ENCODE measurements at regions not wholly inside any gene's neighbourhood (a gene's known extent, or its start where the extent isn't known, plus 50 kb on each side); places are given as distances from the start of the nearest gene placed in this dataset.

GRCh38 chr10:10292501-10292900, 725.2 kb upstream of the CELF2 start:
- DNase-seq (ENCODE audit: low spot score) = no peak

DNA sequence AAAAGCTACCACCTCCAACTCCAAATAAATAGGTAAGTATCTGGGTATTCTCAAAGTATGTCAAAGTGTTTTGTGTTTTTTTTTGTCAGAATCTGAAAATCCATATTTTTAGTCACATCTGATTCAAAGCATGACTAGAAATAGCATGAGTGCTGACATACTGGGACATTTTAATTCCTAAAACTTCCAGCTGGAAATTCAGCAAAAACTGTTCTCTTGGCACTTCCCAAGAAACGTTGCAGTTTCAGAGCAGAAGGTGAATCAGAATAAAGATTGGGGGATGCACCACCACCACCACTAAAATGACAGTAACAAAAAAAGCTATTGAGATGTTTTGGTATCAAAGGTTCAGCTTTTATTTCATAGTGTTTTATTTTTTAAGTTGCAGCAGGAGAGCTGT, 724.6 kb upstream of the CELF2 start:
- no peak for DNase-seq (ENCODE audit: low spot score)

GRCh38 chr10:10293481-10293951, 724.2 kb upstream of the CELF2 start:
- peak; percentile 37 for DNase-seq (ENCODE audit: low spot score)

- DNase-seq (ENCODE audit: low spot score) = no peak
Observed at GRCh38 chr10:10294184-10294880, 723.3 kb upstream of the CELF2 start.

GRCh38 chr10:10294881-10295529, 722.7 kb upstream of the CELF2 start:
- no peak for DNase-seq (ENCODE audit: low spot score)

- no peak for DNase-seq (ENCODE audit: low spot score)
Observed at GRCh38 chr10:10295537-10295936, 722.1 kb upstream of the CELF2 start.

- no peak for DNase-seq (ENCODE audit: low spot score)
Observed at GRCh38 chr10:10302689-10303088, 715.0 kb upstream of the CELF2 start.

- no peak for DNase-seq (ENCODE audit: low spot score)
Observed at GRCh38 chr10:10307036-10307435, 710.6 kb upstream of the CELF2 start.

GRCh38 chr10:10307551-10307950, 710.1 kb upstream of the CELF2 start:
- no peak for DNase-seq (ENCODE audit: low spot score)

- no peak for DNase-seq (ENCODE audit: low spot score)
Observed at GRCh38 chr10:10310498-10310897, 707.2 kb upstream of the CELF2 start.

DNA sequence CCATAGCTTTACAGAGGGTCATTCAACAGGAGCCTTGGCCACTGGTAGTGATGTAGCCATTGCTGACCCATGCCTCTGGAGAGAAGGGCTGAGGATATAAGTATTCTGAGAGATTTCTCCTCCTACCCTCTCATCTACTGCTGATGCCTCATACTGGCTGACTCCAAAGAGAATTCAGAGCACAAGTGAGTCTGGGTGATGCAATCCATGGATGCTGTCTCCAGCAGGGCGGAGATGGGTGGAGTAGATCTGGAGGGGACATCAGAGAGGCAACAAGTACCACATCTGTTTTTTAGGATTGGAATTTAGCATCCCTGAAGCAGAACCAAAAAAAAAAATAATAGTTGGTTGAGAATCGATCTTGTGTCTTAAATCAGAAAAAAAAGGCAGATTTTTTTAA, 705.7 kb upstream of the CELF2 start:
- no peak for DNase-seq (ENCODE audit: low spot score)

GRCh38 chr10:10313149-10313835, 704.4 kb upstream of the CELF2 start:
- peak; percentile 66 for DNase-seq (ENCODE audit: low spot score)

DNA sequence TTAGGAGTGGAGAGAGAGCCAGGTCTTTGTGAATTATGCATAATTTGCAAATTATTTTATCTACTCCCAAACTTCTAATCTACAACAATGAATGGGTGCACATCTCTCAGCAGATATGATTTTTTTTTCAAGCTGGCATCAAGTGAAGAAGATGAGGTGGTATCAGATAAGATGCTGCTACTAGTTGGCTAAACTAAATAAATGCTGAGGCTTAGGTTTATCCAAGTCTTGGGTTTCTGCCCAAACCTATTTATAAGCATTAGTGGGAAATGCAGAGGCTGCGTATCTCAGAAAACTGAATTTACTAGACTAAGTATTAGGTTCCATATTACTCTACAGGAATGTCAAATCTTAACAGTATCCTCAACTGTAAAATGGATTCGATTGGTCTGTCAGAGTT, 703.0 kb upstream of the CELF2 start:
- peak; percentile 47 for DNase-seq (ENCODE audit: low spot score)

DNA sequence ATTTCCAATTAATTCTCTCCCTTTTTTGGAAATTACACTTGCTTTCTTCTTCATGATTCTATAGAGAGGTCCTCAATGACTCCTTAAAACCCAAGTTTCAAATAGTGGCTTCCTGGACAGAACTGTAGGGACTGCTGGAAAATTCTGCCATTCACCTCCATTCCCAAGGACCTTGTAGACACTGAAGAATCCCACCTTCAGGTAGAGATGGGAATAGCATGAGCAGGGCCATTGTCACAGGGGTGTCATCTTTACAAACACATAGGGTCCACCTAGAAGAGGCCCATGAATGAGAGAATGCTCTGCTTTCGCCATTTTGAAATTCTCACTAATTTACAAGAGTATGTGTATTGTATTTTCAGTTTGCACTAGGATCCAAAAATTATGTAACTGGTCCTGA, 701.7 kb upstream of the CELF2 start:
- DNase-seq (ENCODE audit: low spot score) = no peak

DNA sequence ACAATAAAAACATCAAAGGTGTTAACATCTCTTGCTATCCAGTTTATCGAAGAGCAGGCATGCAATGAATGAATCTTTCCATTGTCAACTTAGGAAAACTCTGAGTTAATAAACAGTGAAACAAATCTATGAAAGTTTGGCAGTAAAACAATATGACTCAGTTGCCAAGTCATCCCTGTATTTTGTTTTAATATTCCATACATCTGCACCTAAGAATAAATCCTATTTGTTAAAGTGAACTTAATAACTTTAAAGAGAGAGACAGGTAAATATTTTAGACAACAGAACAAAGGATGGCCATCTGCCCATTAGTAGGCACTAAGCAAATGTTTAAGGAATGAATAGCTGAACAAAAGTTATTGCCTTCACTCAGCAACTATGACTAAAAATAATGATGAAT, 700.5 kb upstream of the CELF2 start:
- DNase-seq (ENCODE audit: low spot score) = no peak

DNA sequence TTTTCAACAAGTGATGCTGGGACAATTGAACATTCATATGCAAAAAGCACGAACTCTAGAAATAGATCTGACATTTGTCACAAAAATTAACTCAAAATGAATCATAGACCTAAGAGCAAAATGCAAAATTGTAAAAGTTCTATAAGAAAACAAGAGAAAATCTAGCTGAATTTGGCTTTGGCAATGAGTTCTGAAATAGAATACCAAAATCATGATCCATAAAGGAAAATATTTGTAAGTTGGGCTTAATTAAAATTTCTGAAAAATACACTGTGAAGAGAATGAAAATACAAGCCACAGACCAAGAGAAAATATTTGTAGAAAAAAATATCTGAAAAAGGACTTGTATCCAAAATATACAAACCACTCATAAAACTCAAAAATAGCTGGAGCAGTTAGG, 698.8 kb upstream of the CELF2 start:
- no peak for DNase-seq (ENCODE audit: low spot score)

DNA sequence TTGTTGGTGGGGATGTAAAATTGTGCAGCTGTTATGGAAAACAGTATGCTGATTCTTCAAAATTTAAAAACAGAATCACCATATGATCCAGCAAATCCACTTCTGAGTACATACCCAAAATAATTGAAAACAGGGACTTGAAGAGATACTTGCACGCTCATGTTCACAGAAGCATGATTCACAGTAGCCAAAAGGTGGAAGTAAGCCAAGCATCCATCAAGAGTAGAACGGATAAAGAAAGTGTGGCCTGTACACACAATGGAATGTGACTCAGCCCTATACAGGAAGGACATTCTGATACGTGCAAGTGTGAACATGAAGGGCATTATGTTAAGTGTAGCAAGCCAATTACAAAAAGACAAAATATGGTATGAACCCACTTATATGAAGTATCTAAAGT, 696.7 kb upstream of the CELF2 start:
- no peak for DNase-seq (ENCODE audit: low spot score)

DNA sequence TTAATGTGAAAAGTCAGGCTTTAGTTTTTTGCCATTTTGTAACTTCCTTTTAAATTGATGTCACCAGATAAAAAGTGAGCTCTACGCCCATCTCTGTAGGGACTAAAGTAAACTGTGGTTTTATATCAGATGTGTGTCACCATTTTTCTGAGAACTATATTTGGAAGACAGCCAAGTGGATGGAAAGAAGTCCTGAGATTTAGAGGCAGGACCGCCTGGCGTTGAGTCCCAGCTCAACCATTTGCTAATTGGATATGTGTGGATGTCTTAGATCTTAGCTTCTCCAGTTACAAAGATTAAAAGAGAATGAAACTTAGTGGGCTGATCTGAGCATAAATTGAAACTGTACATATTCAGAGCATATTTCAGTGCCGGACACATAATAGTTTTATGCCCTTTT, 691.6 kb upstream of the CELF2 start:
- DNase-seq (ENCODE audit: low spot score) = no peak

DNA sequence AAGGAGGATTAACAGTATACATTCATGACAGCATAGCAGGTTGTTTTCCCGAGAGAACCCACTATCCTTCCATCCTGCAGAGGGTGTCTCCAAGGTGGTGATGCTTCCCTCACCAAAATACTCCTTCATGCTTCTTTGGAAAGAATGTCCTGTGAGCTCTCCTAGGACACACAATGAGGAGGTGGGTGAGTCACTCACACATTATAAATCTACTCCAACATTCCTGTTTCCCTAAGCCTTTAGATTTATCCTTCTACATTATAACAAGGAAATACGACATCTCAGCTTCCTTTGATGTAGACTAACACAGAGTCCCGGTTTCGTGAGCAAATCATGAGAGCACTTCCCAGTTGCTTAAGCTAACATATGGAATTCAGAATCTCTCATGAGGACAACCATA, 689.7 kb upstream of the CELF2 start:
- DNase-seq (ENCODE audit: low spot score) = no peak

DNA sequence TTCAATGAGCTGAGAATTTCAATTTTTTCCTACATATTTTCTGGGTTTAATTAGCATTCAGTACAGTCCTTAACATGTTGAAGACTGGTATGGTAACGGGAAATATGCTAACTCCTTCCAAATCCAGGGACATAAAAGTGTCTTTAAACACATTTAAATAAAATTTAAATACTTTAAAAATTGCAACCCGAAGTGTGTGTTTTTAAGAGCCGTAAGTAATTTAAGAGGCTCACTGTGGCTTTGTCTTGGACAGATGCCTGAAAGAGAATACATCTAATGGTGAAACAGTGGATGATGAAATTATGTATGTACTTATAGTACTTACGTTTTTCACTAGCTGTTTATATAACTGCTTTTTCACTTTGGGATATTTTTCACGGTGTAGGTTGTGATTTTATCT, 687.3 kb upstream of the CELF2 start:
- peak; percentile 17 for DNase-seq (ENCODE audit: low spot score)

DNA sequence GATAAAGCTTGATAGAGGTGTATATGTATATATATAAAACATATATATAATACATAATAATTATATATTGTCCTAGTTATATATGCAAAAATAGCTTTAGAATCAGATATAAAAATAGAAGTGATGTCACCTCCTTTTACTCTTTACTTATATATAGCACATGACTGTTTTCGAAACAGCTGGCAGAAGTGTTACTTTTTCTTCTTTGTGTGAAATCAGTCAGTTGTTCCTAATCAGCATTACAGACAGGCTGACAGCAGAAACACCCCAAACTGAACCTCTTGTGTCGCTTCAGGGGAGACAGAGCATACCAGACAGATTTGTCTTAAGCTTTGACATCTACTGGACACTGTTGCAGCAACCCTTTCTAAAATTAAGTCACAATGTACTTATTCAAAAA, 684.9 kb upstream of the CELF2 start:
- no peak for DNase-seq (ENCODE audit: low spot score)

- no peak for DNase-seq (ENCODE audit: low spot score)
Observed at GRCh38 chr10:10333622-10334021, 684.0 kb upstream of the CELF2 start.

DNA sequence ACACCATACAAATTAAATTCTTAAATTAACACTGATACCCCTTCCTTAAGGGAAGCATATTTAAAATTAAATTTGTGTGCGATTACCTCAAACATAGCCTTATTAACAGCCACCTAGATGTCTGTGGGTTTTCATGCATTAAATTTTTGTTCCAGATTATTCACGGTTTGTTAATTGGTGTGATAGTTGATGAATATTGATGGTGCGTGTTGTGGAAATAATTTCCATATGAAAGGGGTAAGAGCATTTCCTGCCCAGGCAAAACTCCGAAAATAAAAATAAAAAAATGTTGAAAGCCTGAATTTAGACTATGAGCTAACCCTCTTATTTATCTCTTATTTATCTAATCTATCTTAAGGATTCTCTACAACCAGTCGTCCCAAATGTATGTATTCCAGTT, 679.3 kb upstream of the CELF2 start:
- DNase-seq (ENCODE audit: low spot score) = no peak
